NCI-H2171 treated with DMSO at 0.1 percent for 48 hours (cell line): ENCODE measurements at regions not wholly inside any gene's neighbourhood (a gene's known extent, or its start where the extent isn't known, plus 50 kb on each side); places are given as distances from the start of the nearest gene placed in this dataset.
A peak's percentile ranks its signal among the peaks of the same experiment; 100 is the strongest.
"Not testable (repeated sequence)": the region's sequence is repeated elsewhere in the genome, so short reads cannot be mapped to it uniquely, and the experiment has no call there.

Experiments
- DNase-seq: peaks from one replicate; lab custom pipeline; 2025; lab: John Stamatoyannopoulos, UW

GRCh38 chr3:127520993-127521392, 69.5 kb downstream of the TPRA1 start:
- no peak for DNase-seq

DNA sequence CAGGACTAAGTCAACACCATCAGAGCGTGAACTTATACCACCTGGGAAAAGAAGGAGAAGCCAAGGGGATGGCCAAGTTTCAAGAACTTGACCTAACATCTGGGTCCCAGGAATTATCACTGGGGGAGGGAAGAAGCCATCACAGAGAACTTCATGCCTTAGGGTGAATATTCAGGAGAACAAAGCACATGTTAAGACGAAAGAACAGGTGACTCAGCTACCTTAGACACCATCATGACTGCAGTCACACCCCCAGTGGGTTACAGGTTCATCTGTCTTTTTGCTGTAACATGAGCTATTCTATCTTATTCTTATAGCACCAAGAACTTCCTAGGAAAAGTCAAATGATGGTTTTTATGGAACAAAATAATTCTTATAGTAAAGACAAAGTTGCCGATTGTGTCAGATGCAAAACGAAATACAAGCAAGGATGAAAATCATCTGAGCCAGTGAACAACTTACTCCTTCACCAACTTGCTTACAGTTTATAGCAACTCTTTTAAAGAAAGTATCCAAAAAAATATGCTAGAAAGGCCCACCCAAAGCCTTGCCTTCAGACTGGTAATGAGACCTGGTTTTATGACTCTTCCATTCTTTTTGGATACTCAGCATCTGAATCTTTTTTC, 72.0 kb downstream of the TPRA1 start:
- DNase-seq, result no peak

GRCh38 chr3:127512256-127512655, 78.3 kb downstream of the TPRA1 start:
- DNase-seq, result no peak

DNA sequence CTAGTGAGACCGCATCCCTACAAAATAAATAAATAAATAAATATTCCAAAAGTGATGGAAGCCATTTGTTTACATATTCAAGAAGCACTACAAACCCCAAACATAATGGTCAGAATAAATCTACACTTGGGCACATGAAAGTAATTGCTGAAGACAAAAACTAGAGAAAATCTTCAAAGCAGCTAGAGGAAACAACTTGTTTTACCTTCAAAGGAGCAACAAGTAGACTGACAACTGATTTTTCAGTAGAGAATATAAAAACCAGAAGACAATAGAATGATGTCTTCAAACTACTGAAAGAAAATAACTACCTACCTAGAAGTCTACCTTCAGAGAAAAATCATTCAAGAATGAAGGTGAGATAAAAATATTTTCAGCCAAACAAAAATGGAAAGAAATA, 89.4 kb downstream of the TPRA1 start:
- DNase-seq, result no peak

DNA sequence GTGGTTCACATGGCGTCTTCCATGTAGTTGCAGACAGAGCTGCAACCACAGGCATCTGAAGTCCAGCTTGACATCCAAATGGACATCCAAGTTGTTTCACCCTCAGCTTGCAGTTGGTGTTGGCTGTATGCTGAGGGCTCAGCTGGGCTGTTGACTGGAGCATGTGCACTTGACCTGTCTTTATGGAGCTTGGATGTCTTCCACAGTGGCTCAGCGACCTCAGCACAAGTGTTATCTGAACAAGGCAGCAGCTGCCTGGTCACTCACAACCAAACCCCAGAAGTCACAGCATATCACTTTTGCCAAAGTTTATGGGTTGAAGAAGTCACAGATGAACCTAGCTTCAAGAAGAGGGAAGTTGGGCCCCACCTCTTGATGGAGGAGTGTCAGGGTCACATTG, 92.9 kb downstream of the TPRA1 start:
- DNase-seq, result no peak

DNA sequence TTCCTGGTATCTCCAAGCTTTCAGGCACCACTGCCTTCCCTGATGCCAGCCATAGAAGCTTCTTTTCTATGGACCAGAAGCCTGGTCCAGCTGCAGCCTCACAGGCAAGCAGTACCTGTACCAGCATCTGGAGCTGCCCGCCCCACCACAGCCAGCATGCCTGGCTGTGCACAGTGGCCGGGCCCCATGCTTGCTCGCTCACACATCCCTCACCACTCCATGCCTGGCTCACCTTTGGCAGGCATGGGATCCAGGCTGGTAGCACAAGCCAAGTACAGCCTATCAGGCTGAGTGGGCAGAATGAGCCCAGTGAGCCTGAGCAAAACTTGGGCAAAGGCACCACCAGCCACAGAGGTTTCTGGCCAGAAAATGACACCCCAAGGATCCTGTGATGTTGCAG, 93.4 kb downstream of the TPRA1 start:
- DNase-seq, result no peak

- peak; percentile 92 for DNase-seq
Measured at GRCh38 chr3:127495821-127496655, 94.5 kb downstream of the TPRA1 start.

DNA sequence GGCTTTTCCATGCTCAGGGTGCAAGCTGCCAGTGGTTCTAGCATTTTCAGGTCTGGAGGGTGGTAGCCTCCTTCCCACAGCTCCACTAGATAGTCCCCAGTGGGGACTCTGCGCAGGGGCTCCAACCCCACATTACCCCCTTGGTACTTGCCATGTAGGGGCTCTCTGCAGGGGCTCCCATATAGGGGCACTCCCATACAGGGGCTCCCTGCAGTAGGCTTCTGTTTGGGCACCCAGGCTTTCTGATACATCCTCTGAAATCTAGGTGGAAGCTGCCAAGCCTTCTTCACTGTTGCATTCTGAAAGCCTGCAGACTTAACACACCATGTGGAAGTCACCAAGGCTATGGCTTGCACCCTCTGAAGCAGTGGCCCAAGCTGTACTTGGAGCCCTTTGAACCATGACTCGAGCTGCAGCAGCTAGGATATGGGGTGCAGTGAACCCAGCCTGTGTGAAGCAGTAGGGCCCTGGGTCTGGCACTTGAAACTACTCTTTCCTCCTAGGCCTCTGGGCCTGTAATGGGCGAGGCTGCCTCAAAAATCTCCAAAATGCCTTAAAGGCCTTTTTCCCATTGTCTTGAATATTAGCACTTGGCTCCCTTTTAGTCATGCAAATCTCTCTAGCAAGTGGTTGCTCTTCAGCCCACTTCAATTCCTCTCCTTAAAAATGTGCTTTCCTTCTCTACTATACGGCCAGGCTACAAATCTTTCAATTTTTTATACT, 96.4 kb downstream of the TPRA1 start:
- DNase-seq, result no peak

GRCh38 chr3:127492426-127492825, 98.1 kb downstream of the TPRA1 start:
- no peak for DNase-seq

DNA sequence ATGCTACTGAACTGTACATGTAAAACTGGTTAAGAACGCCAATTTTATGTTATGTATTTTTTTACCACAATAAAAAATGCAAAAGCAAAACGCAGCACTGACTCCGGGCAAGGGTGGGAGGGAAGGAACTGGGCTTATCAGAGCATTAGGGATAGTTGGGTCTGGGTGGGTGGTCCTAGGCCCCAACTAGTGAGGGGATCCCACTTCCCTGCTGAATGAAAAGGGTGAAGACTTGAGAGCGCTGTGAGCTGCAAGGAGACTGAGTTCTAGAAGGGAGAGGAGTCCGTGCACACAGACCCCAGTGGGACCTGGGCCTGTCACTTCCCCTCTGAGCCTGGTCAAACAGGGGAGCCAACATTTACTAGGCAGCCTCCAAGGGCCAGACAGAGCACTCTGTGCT, 98.6 kb downstream of the TPRA1 start:
- no peak for DNase-seq

DNA sequence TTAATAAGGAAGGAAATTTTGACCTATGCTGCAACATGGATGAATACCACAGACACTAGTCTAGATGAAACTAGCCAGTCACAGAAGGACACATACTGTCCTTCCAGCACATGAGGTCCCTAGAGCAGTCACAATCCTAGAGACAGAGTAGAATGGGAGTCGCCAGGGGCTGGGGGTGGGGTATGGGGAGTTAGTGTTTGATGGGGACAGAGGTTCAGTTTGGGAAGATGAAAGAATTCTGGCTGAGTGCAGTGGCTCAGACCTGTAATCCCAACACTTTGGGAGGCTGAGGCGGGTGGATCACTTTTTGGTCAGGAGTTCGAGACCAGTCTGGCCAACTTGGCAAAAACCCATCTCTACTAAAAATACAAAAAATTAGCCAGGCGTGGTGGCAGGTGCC, 99.2 kb downstream of the TPRA1 start:
- DNase-seq, result no peak

- DNase-seq, result not testable (repeated sequence)
Measured at GRCh38 chr3:127491024-127491305, 99.6 kb downstream of the TPRA1 start.

DNA sequence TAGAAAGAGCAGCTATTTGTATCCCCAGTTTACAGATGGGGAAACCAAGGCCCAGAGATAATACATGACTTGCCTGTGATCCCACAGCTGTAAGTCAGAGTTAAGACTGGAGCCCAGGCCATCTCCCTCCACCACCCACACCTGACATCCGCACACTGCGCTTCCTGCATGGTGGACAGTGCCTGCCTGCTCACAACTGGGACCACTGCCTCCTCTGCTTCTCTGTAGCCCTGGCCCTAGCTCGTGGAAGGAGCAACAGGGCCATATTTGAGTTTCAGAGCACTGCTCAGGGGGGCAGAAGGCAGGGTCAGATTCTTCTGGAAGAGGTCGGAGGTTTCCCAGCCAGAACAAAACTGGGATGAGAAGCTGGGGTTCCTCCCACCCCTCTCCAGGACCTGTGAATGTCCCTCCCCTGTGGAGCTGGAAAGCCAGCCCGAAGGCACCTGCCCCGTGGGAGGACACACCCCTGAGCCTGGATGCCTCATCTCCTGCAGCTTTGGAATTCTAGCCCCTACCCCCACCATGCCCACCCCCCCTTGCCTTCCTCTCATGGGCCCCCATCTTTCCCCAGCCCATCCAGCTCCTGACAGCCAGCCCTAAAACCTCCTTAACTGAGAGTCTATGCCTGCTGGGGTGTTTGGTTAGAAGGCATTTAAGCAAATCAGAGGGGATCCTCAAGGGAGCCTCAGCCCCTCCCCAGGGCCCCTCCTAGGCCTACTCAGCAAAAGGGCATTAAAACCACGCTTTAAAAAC, 100.1 kb downstream of the TPRA1 start:
- no peak for DNase-seq

DNA sequence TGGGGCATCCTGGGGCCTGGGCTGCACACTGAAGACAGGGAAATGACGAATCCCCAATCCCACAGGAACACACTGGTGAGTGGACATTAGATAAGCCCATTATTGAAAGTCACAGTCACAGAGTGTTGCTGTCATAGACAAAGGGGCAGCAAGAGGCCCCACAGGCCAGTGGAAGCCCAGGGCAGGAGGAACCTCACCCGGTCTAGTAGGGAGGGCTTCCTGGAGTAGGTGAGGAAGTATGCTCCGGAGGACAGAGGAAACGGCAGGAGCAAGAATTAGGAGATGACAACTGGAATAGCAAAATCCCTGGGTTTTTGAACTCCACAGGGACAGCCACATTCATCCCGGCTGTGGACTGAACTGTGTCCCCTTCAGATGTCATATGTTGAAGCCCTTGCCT, 101.2 kb downstream of the TPRA1 start:
- DNase-seq, result no peak

DNA sequence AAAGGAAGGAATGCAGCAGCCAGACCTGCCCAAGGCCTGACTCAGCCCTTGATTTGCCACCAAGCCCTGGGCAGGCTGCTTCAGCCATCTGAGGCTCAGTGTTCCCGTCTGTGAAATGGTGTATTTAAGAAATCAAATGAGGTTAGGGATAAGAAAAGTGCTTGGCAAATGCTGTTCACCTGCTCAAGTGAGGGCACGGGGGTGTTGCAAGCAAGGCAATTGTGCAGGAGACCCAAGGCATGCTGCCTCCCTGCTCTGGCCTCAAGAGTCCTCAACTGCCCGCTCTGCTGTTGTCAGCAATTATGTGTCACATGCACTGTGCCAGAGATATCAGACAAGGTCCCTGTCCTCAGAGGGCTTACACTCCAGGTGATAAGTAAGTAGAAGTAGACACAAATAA, 101.8 kb downstream of the TPRA1 start:
- no peak for DNase-seq

DNA sequence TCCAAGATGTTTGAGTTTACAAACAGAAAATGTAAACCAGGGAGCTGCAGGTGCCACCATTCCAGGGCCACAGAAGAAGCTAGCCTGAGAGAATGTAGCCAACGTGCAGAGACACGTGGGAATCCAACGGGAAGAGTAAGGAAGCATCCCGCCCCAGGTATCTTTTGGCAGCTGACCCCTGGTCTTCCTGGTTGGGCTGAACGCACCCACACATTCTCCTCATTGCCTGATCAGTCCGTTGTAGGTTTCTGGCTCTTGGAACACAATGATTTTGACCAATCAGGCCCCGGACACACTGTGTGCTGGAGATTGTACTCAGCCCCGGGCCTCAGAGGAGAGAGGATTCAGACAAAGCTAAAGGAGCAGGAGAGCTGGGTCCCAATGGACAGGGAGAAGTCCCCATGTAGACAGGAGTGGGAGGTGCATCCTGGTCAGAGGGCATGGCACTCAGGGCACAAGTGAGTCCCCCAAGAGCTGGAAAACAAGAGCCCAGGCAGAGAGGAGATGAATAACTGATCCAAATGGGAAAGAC, 102.3 kb downstream of the TPRA1 start:
- no peak for DNase-seq

DNA sequence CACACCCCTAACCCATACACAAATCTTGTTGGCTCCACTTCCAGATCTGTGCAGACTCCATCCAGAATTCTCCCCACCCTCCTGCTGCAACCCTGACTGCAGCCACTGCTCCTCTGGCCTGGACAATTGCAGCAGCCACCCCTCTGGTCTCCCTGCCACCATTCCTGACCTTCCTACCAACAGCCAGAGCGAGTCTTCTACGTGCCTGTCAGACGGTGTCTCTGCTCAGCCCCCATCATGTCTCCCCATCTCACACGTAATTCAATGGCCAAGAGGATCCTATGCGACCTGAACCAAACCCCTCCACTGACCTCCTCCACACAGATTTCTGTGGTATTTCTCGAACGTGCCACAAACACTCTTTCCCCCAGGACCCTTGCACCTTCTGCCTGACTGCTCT, 103.3 kb downstream of the TPRA1 start:
- no peak for DNase-seq

GRCh38 chr3:127486321-127486944, 104.1 kb downstream of the TPRA1 start:
- DNase-seq, result no peak

- DNase-seq, result no peak
Measured at GRCh38 chr3:127485396-127486170, 105.0 kb downstream of the TPRA1 start.

GRCh38 chr3:127484601-127485388, 105.7 kb downstream of the TPRA1 start:
- no peak for DNase-seq
